MCF 10A (cell line): ENCODE measurements at regions not wholly inside any gene's neighbourhood (a gene's known extent, or its start where the extent isn't known, plus 50 kb on each side); places are given as distances from the start of the nearest gene placed in this dataset.

ENCODE experiments used
- BruUV-seq: library from RNA; stranded (reverse); fragments of 400-500 nt; replicated peaks from 2 replicates; lab custom pipeline; 2021; lab: Mats Ljungman, UMichigan
- CTCF ChIA-PET: fragments of 300-600 bp; sonication (Branson Sonifier 250); formaldehyde crosslinking; extraction: SDS; loops from one replicate; lab custom pipeline; 2021; ENCODE audit warnings: antibody characterized with exemption, inconsistent platforms; lab: Yijun Ruan, JAX
- POLR2A ChIA-PET: fragments of 300-600, 350-650 bp; sonication (Branson Sonifier 250); formaldehyde crosslinking; extraction: SDS; loops from one replicate; lab custom pipeline; 2020; ENCODE audit warnings: antibody characterized with exemption, inconsistent platforms; lab: Yijun Ruan, JAX
- DNase-seq: peaks from one replicate; pipeline ENCODE4 v3.0.0-alpha.2; 2018; ENCODE audit not compliant: unreplicated experiment
- H3K27ac Mint-ChIP-seq: one replicate; pipeline ENCODE4 v1.8.0; 2022; ENCODE audit warnings: mild to moderate bottlenecking, low read depth, mixed read lengths; ENCODE audit not compliant: unreplicated experiment
- H3K27me3 Mint-ChIP-seq: one replicate; pipeline ENCODE4 v1.8.0; 2022; ENCODE audit warnings: mixed read lengths; ENCODE audit not compliant: insufficient read depth, unreplicated experiment
- H3K36me3 Mint-ChIP-seq: one replicate; pipeline ENCODE4 v1.8.0; 2022; ENCODE audit warnings: mild to moderate bottlenecking, moderate library complexity, mixed read lengths; ENCODE audit not compliant: insufficient read depth, unreplicated experiment
- H3K4me1 Mint-ChIP-seq: one replicate; pipeline ENCODE4 v1.8.0; 2022; ENCODE audit warnings: mixed read lengths; ENCODE audit not compliant: insufficient read depth, unreplicated experiment
- H3K4me3 Mint-ChIP-seq: one replicate; pipeline ENCODE4 v1.8.0; 2022; ENCODE audit warnings: mild to moderate bottlenecking, moderate library complexity, mixed read lengths; ENCODE audit not compliant: unreplicated experiment
- H3K9me3 Mint-ChIP-seq: one replicate; pipeline ENCODE4 v1.8.0; 2022; ENCODE audit warnings: mixed read lengths; ENCODE audit not compliant: unreplicated experiment
- intact Hi-C: fragments of 100-400 bp; cut with micrococcal nuclease; formaldehyde crosslinking; loops from 2 replicates; pipeline ENCODE4 v1.14.1; 2022
- TF ChIP-seq, protein P1 (sequence below): fragments of 200-600 bp; IDR thresholded peaks from one replicate; pipeline ENCODE4 v1.8.0; 2022; ENCODE audit warnings: antibody characterized with exemption, mild to moderate bottlenecking; ENCODE audit not compliant: unreplicated experiment

DNA sequence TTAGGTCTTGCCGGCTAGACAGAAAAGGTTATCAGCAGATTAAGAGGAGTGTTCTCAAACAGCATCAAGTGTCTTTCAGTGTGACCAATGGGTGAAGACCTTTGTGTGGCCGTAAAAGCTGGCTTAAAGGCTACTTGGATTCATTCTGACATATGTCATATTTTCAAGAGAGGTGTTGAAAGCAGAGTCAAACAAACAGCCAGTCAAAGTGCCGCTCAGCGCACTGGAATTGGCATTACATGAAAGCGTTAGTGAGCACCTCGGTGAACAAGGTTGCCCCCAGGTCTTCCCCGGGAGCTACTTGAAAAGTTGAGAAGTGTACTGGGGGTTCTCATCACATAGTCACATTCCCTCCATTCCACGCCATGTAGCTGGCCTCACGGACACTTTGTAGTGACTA, 148.9 kb downstream of the SOX3 start:
- Mint-ChIP-seq H3K9me3 (no peaks in the 10 kb centered on the region), H3K4me3 (no peak overlapping the region), H3K27ac (no peak overlapping the region), H3K27me3 (peaks cover 29% of the 10 kb centered on the region), H3K4me1 (peaks cover 6% of the 10 kb centered on the region), H3K36me3 (no peaks in the 10 kb centered on the region)
- DNase-seq: no peak
- POLR2A ChIA-PET: no interaction called here
- BruUV-seq: no TSS peak
- CTCF ChIA-PET: no interaction called here
- intact Hi-C loops: no loop called here
- TF ChIP-seq, protein P1, sequence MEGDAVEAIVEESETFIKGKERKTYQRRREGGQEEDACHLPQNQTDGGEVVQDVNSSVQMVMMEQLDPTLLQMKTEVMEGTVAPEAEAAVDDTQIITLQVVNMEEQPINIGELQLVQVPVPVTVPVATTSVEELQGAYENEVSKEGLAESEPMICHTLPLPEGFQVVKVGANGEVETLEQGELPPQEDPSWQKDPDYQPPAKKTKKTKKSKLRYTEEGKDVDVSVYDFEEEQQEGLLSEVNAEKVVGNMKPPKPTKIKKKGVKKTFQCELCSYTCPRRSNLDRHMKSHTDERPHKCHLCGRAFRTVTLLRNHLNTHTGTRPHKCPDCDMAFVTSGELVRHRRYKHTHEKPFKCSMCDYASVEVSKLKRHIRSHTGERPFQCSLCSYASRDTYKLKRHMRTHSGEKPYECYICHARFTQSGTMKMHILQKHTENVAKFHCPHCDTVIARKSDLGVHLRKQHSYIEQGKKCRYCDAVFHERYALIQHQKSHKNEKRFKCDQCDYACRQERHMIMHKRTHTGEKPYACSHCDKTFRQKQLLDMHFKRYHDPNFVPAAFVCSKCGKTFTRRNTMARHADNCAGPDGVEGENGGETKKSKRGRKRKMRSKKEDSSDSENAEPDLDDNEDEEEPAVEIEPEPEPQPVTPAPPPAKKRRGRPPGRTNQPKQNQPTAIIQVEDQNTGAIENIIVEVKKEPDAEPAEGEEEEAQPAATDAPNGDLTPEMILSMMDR: no peak

DNA sequence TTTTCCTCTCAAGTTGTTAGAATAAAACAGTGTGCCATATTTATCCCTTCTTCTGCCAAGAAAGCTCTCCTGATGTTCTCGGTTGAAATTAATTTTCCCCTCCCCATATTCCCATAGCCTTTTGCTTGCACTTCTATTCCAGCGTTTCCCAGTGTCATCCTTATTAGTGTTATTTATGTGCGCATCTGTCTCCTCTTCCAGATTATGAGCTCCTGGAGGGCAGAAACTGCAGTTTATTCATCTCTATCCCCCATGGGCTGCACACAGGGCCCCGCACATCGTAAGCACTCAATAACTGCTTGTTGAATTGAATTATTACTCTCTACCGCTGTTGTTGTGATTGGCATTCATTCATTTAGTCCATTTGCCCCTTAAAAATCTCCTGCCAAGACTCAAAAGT, 149.4 kb downstream of the SOX3 start:
- no peak overlapping the region for H3K4me3 Mint-ChIP-seq
- H3K27me3 Mint-ChIP-seq: peaks cover 29% of the 10 kb centered on the region

DNA sequence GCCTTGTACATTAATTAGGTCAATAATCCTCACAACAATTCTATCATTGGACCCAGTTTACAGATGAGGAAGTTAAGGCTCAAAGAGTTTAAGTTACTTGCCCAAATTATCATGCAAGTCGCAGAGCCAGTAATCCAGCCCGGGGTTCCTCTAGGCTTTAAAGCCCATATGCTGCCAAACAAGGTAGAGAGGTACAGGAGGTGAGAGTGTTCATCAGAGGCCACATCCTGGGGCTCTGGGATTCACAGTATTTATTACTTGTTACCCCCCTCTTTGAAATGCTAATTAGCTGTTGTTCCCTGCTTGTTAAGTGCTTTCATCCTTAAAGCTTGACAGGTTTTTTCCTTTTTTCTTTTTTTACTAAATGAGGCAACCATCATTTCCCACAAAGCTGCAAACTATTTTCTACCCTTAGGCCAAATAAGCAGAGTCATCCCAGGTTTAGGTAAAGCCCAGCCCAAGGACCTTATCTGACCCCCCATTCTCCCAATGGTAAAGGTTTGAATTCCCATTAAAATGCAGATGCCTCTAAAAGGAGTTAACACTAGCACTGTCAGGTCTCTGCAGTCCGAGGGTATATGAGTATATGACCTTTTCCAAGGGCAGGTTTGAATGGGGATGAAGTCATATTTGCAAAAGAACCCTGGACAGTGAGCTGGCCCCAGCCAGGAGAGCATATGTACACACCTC, 150.3 kb downstream of the SOX3 start:
- Mint-ChIP-seq H3K27ac (no peak overlapping the region), H3K4me1 (peaks cover 6% of the 10 kb centered on the region), H3K4me3 (no peak overlapping the region), H3K9me3 (no peaks in the 10 kb centered on the region), H3K27me3 (peaks cover 35% of the 10 kb centered on the region), H3K36me3 (no peaks in the 10 kb centered on the region)
- POLR2A ChIA-PET: interaction anchor here (0.7 kb wide), 1 partner anchor 38 kb away, joined by 3 read pairs; no protein-coding TSS in a partner anchor
- no peak for DNase-seq
- BruUV-seq: no TSS peak
- CTCF ChIA-PET: no interaction called here
- intact Hi-C loops: no loop called here
- TF ChIP-seq, protein P1: no peak

More for the DNA sequence above, 149.4 kb downstream of the SOX3 start:
- no TSS peak for BruUV-seq
- TF ChIP-seq, protein P1: no peak
- no peaks in the 10 kb centered on the region for H3K36me3 Mint-ChIP-seq
- intact Hi-C loops: no loop called here
- DNase-seq: no peak
- H3K27ac Mint-ChIP-seq: no peak overlapping the region
- no peaks in the 10 kb centered on the region for H3K9me3 Mint-ChIP-seq
- POLR2A ChIA-PET: interaction anchor here (0.7 kb wide), 1 partner anchor 37 kb away, joined by 3 read pairs; no protein-coding TSS in a partner anchor
- CTCF ChIA-PET: no interaction called here
- peaks cover 6% of the 10 kb centered on the region for H3K4me1 Mint-ChIP-seq

DNA sequence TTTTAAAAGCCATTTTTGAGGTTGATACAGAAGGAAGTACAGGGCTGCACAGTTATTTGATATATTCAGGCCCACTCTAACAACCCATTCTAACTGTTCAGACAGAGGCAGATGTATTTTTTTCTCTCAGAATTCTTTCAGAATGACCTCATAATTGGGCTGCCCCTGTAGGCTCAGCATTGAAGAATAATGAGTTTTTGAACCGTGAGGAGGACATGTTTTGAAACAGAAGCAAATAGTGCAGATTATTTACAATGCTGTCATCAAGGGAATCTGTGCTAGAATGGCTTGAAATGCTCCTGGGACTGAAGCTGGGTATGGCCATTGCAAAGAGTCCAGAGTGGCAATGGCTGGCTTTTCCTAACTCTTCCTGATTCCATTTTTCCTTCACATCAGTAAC, 158.1 kb downstream of the SOX3 start:
- POLR2A ChIA-PET: no interaction called here
- intact Hi-C loops: no loop called here
- H3K27me3 Mint-ChIP-seq: peaks cover 21% of the 10 kb centered on the region
- CTCF ChIA-PET: no interaction called here
- H3K4me3 Mint-ChIP-seq: no peak overlapping the region
- H3K9me3 Mint-ChIP-seq: peaks cover 7% of the 10 kb centered on the region
- no peaks in the 10 kb centered on the region for H3K36me3 Mint-ChIP-seq
- H3K4me1 Mint-ChIP-seq: peaks cover 6% of the 10 kb centered on the region
- no TSS peak for BruUV-seq
- H3K27ac Mint-ChIP-seq: no peak overlapping the region
- DNase-seq: no peak
- TF ChIP-seq, protein P1: no peak
